CD1c-positive myeloid dendritic cell (primary cell): ENCODE measurements at regions not wholly inside any gene's neighbourhood (a gene's known extent, or its start where the extent isn't known, plus 50 kb on each side); places are given as distances from the start of the nearest gene placed in this dataset.
A peak's percentile ranks its signal among the peaks of the same experiment; 100 is the strongest.
"Not testable (repeated sequence)": the region's sequence is repeated elsewhere in the genome, so short reads cannot be mapped to it uniquely, and the experiment has no call there.

ENCODE experiments used
- DNase-seq: peaks from one replicate; pipeline ENCODE4 v3.0.0-alpha.2; 2016; ENCODE audit errors: extremely low spot score

GRCh38 chr11:112539281-112539555 lies 278.6 kb upstream of the PLET1 start:
- not testable (repeated sequence) for DNase-seq

GRCh38 chr11:112539741-112540140 lies 279.1 kb upstream of the PLET1 start:
- no peak for DNase-seq

- no peak for DNase-seq
These were observed 279.6 kb upstream of the PLET1 start for GRCh38 chr11:112540261-112540660.

- DNase-seq: no peak
These were observed 280.7 kb upstream of the PLET1 start for GRCh38 chr11:112541140-112542046.

GRCh38 chr11:112542479-112542878 lies 281.8 kb upstream of the PLET1 start:
- no peak for DNase-seq

GRCh38 chr11:112543390-112543789 lies 282.7 kb upstream of the PLET1 start:
- no peak for DNase-seq

GRCh38 chr11:112548641-112549040 lies 288.0 kb upstream of the PLET1 start:
- no peak for DNase-seq

- no peak for DNase-seq
These were observed 292.6 kb upstream of the PLET1 start for GRCh38 chr11:112553205-112553731.

GRCh38 chr11:112554586-112554985 lies 293.9 kb upstream of the PLET1 start:
- no peak for DNase-seq

- DNase-seq: peak; percentile 56
These were observed 295.1 kb upstream of the PLET1 start for GRCh38 chr11:112555491-112556364.

GRCh38 chr11:112558691-112559090 lies 298.0 kb upstream of the PLET1 start:
- DNase-seq: no peak

- no peak for DNase-seq
These were observed 303.1 kb upstream of the PLET1 start for GRCh38 chr11:112563808-112564207.

- no peak for DNase-seq
These were observed 303.7 kb upstream of the PLET1 start for GRCh38 chr11:112564228-112564955.

- no peak for DNase-seq
These were observed 304.9 kb upstream of the PLET1 start for GRCh38 chr11:112565551-112565950.

- no peak for DNase-seq
These were observed 305.5 kb upstream of the PLET1 start for GRCh38 chr11:112566124-112566523.

GRCh38 chr11:112570333-112570732 lies 309.7 kb upstream of the PLET1 start:
- no peak for DNase-seq

- DNase-seq: no peak
These were observed 318.6 kb upstream of the PLET1 start for GRCh38 chr11:112579282-112579681.

GRCh38 chr11:112580864-112581263 lies 320.2 kb upstream of the PLET1 start:
- no peak for DNase-seq

- DNase-seq: no peak
These were observed 321.1 kb upstream of the PLET1 start for GRCh38 chr11:112581747-112582146.

GRCh38 chr11:112582366-112582765 lies 321.7 kb upstream of the PLET1 start:
- DNase-seq: no peak

GRCh38 chr11:112583261-112583893 lies 322.7 kb upstream of the PLET1 start:
- DNase-seq: no peak

- DNase-seq: no peak
These were observed 324.0 kb upstream of the PLET1 start for GRCh38 chr11:112584672-112585071.
